B cell (primary cell): ENCODE measurements at regions not wholly inside any gene's neighbourhood (a gene's known extent, or its start where the extent isn't known, plus 50 kb on each side); places are given as distances from the start of the nearest gene placed in this dataset.

ENCODE experiments used
- ATAC-seq: fragments of 200-7000 bp; cut with Tn5 transposase; one replicate; pipeline ENCODE4 v1.10.0; 2021; ENCODE audit warnings: low read depth, mild to moderate bottlenecking, moderate number of reproducible peaks, moderate library complexity
- CTCF ChIA-PET: fragments of 350-600 bp; sonication (Branson Sonifier 250); formaldehyde crosslinking; loops from one replicate; lab custom pipeline; 2021; ENCODE audit warnings: antibody characterized with exemption, inconsistent platforms; lab: Charles Lee
- POLR2A ChIA-PET: fragments of 350-600 bp; sonication (Branson Sonifier 250); formaldehyde crosslinking; loops from one replicate; lab custom pipeline; 2021; ENCODE audit warnings: antibody characterized with exemption; lab: Charles Lee
- DNase-seq: peaks from one replicate; pipeline ENCODE4 v3.0.0; 2013
- H2AFZ ChIP-seq: 2 replicates; pipeline ENCODE4 v1.6.1; 2012; ENCODE audit warnings: mild to moderate bottlenecking, low read depth, low read length; ENCODE audit not compliant: insufficient read depth, poor library complexity, severe bottlenecking
- H3K27ac ChIP-seq, 2 donors: 1 replicate in 1 of 2; 2 replicates in 1 of 2; pipeline ENCODE4 v1.5.1; 2012 to 2013; ENCODE audit warnings: low read length in 2 of 2, mild to moderate bottlenecking in 2 of 2, moderate library complexity in 1 of 2
- H3K27me3 ChIP-seq, 4 experiments: fragments of 200-600 bp in 1 of 4; sonication (generic) in 1 of 4; replicated peaks in 1 of 4; 1 replicate in 2 of 4; 2 replicates in 2 of 4; pipeline versions ENCODE4 v1.6.1 to v1.7.0; 2013 to 2016; ENCODE audit warnings: low read length in 3 of 4, mild to moderate bottlenecking in 2 of 4, mixed read lengths in 1 of 4, moderate library complexity in 1 of 4; ENCODE audit not compliant: insufficient read depth in 4 of 4, control insufficient read depth in 3 of 4; ENCODE audit errors: control extremely low read depth in 1 of 4
- H3K36me3 ChIP-seq, 2 experiments: replicated peaks in 1 of 2; 1 replicate in 1 of 2; 2 replicates in 1 of 2; pipeline versions ENCODE4 v1.6.1 to v1.7.1; 2013; ENCODE audit warnings: low read length in 1 of 2; ENCODE audit not compliant: insufficient read depth in 2 of 2, control insufficient read depth in 1 of 2; ENCODE audit errors: control extremely low read depth in 1 of 2, extremely low read depth in 1 of 2
- H3K4me1 ChIP-seq, 2 donors: fragments of 200-600 bp in 1 of 2; sonication (generic) in 1 of 2; 1 replicate in 1 of 2; 2 replicates in 1 of 2; pipeline versions ENCODE4 v1.5.1 to v1.6.1; 2013 to 2017; ENCODE audit warnings: low read length in 2 of 2; ENCODE audit not compliant: control insufficient read depth in 2 of 2, insufficient read depth in 2 of 2
- H3K4me2 ChIP-seq: replicated peaks from 2 replicates; pipeline ENCODE3; 2012; ENCODE audit warnings: mild to moderate bottlenecking, low read depth, low read length; ENCODE audit not compliant: poor library complexity, severe bottlenecking
- H3K4me3 ChIP-seq, 5 experiments: fragments of 200-600 bp in 1 of 5; sonication (generic) in 1 of 5; 1 replicate in 3 of 5; 2 replicates in 2 of 5; pipeline versions ENCODE4 v1.5.1 to v1.7.0; 2011 to 2016; ENCODE audit warnings: low read length in 4 of 5, mild to moderate bottlenecking in 4 of 5, low read depth in 2 of 5, control low read depth in 1 of 5, moderate library complexity in 1 of 5; ENCODE audit not compliant: insufficient read depth in 1 of 5; ENCODE audit errors: control extremely low read depth in 1 of 5, extremely low read depth in 1 of 5
- H3K79me2 ChIP-seq: fragments of 200-600 bp; sonication (generic); one replicate; pipeline ENCODE4 v1.6.0; 2016; ENCODE audit warnings: low read length; ENCODE audit not compliant: control insufficient read depth, insufficient read depth
- H3K9ac ChIP-seq: fragments of 200-600 bp; sonication (generic); 2 replicates; pipeline ENCODE4 v1.6.1; 2017; ENCODE audit warnings: mild to moderate bottlenecking, low read length, moderate library complexity
- H3K9me3 ChIP-seq, 3 donors: one replicate each; pipeline versions ENCODE4 v1.6.1 to v1.7.1; 2013; ENCODE audit warnings: low read length in 2 of 3; ENCODE audit not compliant: control insufficient read depth in 2 of 3, insufficient read depth in 1 of 3; ENCODE audit errors: control extremely low read depth in 1 of 3
- H4K20me1 ChIP-seq: 2 replicates; pipeline ENCODE4 v1.6.0; 2012; ENCODE audit warnings: mild to moderate bottlenecking, low read length; ENCODE audit not compliant: insufficient read depth, control insufficient read depth, poor library complexity, severe bottlenecking
- H3K27ac Mint-ChIP-seq: one replicate; pipeline ENCODE4 v1.8.0; 2021; ENCODE audit warnings: mixed read lengths
- H3K27me3 Mint-ChIP-seq: one replicate; pipeline ENCODE4 v1.8.0; 2021; ENCODE audit warnings: mixed read lengths
- H3K4me1 Mint-ChIP-seq: one replicate; pipeline ENCODE4 v1.8.0; 2021; ENCODE audit warnings: mixed read lengths
- H3K4me3 Mint-ChIP-seq: one replicate; pipeline ENCODE4 v1.8.0; 2021; ENCODE audit warnings: mixed read lengths
- H3K9me3 Mint-ChIP-seq: one replicate; pipeline ENCODE4 v1.8.0; 2022; ENCODE audit warnings: mixed read lengths; ENCODE audit not compliant: insufficient read depth
- EZH2 ChIP-seq: IDR thresholded peaks from 2 replicates; pipeline ENCODE4 v1.6.1; 2012; ENCODE audit warnings: borderline replicate concordance, low read depth, mild to moderate bottlenecking, moderate library complexity, low read length; ENCODE audit not compliant: insufficient read depth, poor library complexity, severe bottlenecking
- WGBS: methylation state at CpG from one replicate; pipeline ENCODE4 v1.1.5; 2013; ENCODE audit warnings: missing lambda C conversion rate; ENCODE audit not compliant: insufficient coverage; 5-methylcytosine and 5-hydroxymethylcytosine counted together
- intact Hi-C: fragments of 100-400 bp; cut with micrococcal nuclease; formaldehyde crosslinking; loops from one replicate; pipeline ENCODE4 v1.10.0; 2022
- TF ChIP-seq, protein P1 (sequence below): fragments of 200-600 bp; IDR thresholded peaks from one replicate; pipeline ENCODE4 v1.8.0; 2022; ENCODE audit warnings: antibody characterized with exemption, mild to moderate bottlenecking

DNA sequence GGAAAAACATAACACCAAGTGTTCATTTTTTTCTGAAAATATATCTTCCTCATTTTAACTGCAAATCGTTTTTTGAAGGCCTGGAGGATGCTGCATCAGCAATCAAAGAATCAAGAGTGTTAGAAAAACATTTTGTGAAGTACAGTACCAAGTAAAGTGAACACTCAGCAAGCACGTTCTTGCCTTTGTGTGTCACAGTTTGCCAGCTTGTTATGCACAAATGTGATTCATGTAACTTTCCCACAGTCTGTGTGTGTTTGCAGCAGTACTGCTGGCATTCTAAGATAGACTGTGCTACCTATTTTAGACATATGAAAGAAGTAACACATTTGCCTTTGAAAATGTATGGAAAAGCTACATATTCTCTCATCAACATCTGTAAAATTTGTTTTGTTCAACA, 1617.7 kb downstream of the RPA4 start:
- WGBS: 80% methylated on average over 1 of the region's 2 CpGs
- DNase-seq (no peak), ATAC-seq (no peak)
- Mint-ChIP-seq H3K4me1 (no peaks in the 10 kb centered on the region), H3K27ac (no peak overlapping the region), H3K9me3 (no peaks in the 10 kb centered on the region), H3K27me3 (no peaks in the 10 kb centered on the region), H3K4me3 (no peak overlapping the region)
- H3K4me3 ChIP-seq: no peak overlapping the region
- no peaks in the 10 kb centered on the region for H3K27me3 ChIP-seq
- no peaks in the 10 kb centered on the region for H4K20me1 ChIP-seq
- no peak overlapping the region for H3K4me2 ChIP-seq
- H3K4me1 ChIP-seq: no peaks in the 10 kb centered on the region
- ChIA-PET POLR2A (no interaction called here), CTCF (no interaction called here)
- TF ChIP-seq, protein P1, sequence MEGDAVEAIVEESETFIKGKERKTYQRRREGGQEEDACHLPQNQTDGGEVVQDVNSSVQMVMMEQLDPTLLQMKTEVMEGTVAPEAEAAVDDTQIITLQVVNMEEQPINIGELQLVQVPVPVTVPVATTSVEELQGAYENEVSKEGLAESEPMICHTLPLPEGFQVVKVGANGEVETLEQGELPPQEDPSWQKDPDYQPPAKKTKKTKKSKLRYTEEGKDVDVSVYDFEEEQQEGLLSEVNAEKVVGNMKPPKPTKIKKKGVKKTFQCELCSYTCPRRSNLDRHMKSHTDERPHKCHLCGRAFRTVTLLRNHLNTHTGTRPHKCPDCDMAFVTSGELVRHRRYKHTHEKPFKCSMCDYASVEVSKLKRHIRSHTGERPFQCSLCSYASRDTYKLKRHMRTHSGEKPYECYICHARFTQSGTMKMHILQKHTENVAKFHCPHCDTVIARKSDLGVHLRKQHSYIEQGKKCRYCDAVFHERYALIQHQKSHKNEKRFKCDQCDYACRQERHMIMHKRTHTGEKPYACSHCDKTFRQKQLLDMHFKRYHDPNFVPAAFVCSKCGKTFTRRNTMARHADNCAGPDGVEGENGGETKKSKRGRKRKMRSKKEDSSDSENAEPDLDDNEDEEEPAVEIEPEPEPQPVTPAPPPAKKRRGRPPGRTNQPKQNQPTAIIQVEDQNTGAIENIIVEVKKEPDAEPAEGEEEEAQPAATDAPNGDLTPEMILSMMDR: no peak
- H2AFZ ChIP-seq: no peak overlapping the region
- intact Hi-C loops: no loop called here
- H3K9me3 ChIP-seq: no peaks in the 10 kb centered on the region
- H3K9ac ChIP-seq: no peak overlapping the region
- no peaks in the 10 kb centered on the region for H3K36me3 ChIP-seq
- no peak overlapping the region for H3K27ac ChIP-seq
- H3K79me2 ChIP-seq: no peaks in the 10 kb centered on the region

DNA sequence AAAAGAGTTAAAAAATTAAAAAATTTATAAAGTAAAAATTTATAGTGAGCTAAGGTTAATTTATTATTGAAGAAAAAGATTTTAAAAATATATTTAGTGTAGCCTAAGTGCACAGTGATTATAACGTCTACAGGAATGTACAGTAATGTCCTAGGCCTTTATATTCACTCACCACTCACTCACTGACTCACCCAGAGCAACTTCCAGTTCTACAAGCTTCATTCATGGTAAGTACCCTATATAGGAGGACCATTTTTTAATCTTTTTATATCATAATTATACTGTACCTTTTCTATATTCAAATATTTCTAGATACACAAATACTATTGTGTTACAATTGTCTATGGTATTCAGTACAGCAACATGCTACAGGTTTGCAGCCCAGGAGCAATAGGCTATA, 1623.2 kb downstream of the RPA4 start:
- Histone ChIP-seq H2AFZ (no peak overlapping the region), H3K4me3 (no peak overlapping the region), H3K4me2 (no peak overlapping the region), H3K9ac (no peak overlapping the region), H3K9me3 (no peaks in the 10 kb centered on the region), H3K79me2 (no peaks in the 10 kb centered on the region), H3K4me1 (no peaks in the 10 kb centered on the region), H3K36me3 (no peaks in the 10 kb centered on the region), H4K20me1 (no peaks in the 10 kb centered on the region), H3K27ac (no peak overlapping the region), H3K27me3 (no peaks in the 10 kb centered on the region)
- intact Hi-C loops: no loop called here
- no peak for DNase-seq
- POLR2A ChIA-PET: no interaction called here
- no peak overlapping the region for H3K4me3 Mint-ChIP-seq
- H3K27ac Mint-ChIP-seq: no peak overlapping the region
- no peaks in the 10 kb centered on the region for H3K9me3 Mint-ChIP-seq
- no peaks in the 10 kb centered on the region for H3K4me1 Mint-ChIP-seq
- ATAC-seq: no peak
- no peak for TF ChIP-seq EZH2
- TF ChIP-seq, protein P1: no peak
- no peaks in the 10 kb centered on the region for H3K27me3 Mint-ChIP-seq
- WGBS: no CpG with 5 or more reads among the region's 1 CpG
- CTCF ChIA-PET: no interaction called here
